ENCODE measurements at regions not wholly inside any gene's neighbourhood (a gene's known extent, or its start where the extent isn't known, plus 50 kb on each side); places are given as distances from the start of the nearest gene placed in this dataset.

- DNase-seq (ENCODE audit: low spot score) = no peak
These were observed 210.4 kb downstream of the ALDH8A1 start for GRCh38 chr6:134739299-134740026.

- no peak for DNase-seq (ENCODE audit: low spot score)
These were observed 211.6 kb downstream of the ALDH8A1 start for GRCh38 chr6:134738211-134738885.

DNA sequence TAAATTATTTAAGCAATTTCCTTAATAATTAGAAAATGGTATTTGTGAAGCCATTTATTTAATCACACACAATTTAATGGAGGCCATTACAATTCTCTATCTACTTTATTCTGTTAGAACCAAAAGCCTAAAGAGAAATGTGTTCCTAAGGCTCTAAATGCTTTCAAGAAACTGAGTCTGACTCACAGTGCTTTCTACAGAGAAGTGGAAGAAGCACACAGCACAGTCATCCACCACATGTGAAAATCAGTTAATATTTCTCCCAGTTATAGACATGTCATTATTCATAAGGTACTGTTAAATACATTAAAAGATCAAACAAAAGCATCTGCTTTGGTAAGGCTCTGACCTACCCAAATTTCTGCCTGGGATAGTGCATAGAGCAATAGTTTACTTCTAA is 214.4 kb downstream of the ALDH8A1 start:
- no peak for DNase-seq (ENCODE audit: low spot score)

GRCh38 chr6:134734312-134734869 is 215.5 kb downstream of the ALDH8A1 start:
- DNase-seq (ENCODE audit: low spot score) = no peak

- DNase-seq (ENCODE audit: low spot score) = no peak
These were observed 216.1 kb downstream of the ALDH8A1 start for GRCh38 chr6:134733801-134734200.

GRCh38 chr6:134732763-134733162 is 217.1 kb downstream of the ALDH8A1 start:
- DNase-seq (ENCODE audit: low spot score) = no peak

GRCh38 chr6:134731615-134732014 is 218.3 kb downstream of the ALDH8A1 start:
- DNase-seq (ENCODE audit: low spot score) = no peak

DNA sequence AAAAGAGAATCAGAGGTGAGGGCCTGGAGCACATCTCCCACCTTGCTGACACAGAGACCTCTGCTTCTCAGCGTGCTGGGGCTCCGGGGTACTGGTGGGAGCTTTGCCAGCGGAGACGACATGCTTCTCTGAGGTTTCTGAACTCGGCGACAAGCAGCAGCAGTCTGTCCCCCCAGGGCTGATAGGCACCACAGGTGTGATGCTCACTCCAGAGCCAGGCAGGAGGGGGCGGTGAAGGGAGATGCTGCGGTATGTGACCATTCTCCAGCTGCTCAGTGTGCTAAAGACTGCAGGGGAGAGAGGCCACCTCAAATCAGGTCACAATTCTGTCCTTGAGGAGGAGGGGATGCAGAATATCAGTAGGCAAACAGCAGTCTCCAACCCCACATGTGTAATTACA is 219.9 kb downstream of the ALDH8A1 start:
- no peak for DNase-seq (ENCODE audit: low spot score)

DNA sequence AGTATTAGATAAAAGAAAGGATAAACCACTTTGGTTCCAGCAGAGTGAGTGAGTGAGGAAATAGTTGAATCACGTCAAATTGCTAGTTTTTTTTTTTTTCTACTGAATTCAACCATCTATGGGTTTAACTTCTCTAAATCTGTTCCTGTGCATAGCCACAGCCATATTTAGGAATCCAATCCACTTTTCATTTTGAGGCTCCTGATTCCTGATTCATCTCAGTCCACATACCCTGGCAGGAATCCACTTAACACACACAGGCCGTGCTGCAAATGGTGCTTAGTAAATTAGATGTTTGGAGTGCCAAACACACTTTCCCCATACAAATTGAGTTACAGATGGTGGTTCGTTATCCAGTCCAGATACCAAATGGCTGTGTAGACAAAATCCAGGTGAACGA is 220.3 kb downstream of the ALDH8A1 start:
- no peak for DNase-seq (ENCODE audit: low spot score)

DNA sequence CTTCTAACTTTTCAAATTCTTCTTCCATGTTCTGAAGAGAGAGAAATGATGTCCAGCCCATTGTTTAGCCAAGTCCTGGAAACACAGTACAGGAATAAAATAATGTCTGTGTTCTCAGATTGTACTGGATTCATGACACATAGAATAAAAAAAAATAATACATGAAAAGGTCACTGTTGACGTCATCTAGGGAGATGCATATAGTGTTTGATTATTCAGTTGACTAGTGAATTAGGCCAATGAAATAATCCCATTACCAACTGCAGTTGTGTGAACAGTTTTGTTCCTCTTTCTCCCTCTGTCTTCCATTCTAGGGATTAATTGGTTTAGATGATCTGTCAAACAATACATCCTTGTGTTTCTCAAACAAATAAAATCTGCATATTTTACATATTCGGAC is 222.8 kb downstream of the ALDH8A1 start:
- no peak for DNase-seq (ENCODE audit: low spot score)

DNA sequence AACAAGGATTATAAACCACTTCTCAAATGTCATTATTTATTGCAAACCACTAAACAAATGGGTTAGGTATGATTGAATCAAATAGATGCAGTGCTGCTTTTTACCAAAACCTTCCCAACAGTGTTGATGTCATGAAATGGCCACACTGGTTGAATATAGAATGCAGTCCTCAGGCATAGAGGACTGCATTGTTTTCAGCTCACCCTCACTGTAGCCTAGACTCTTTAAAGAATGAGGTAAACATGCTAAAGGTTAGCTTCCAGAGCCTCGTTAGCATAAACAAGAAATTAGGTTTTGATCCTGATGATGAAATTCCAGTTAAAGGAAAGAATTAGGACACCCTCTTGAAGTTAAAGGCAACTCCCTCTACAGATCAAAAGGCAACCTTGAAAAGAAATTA is 224.3 kb downstream of the ALDH8A1 start:
- DNase-seq (ENCODE audit: low spot score) = no peak

- peak; percentile 36 for DNase-seq (ENCODE audit: low spot score)
These were observed 225.0 kb downstream of the ALDH8A1 start for GRCh38 chr6:134724771-134725340.

DNA sequence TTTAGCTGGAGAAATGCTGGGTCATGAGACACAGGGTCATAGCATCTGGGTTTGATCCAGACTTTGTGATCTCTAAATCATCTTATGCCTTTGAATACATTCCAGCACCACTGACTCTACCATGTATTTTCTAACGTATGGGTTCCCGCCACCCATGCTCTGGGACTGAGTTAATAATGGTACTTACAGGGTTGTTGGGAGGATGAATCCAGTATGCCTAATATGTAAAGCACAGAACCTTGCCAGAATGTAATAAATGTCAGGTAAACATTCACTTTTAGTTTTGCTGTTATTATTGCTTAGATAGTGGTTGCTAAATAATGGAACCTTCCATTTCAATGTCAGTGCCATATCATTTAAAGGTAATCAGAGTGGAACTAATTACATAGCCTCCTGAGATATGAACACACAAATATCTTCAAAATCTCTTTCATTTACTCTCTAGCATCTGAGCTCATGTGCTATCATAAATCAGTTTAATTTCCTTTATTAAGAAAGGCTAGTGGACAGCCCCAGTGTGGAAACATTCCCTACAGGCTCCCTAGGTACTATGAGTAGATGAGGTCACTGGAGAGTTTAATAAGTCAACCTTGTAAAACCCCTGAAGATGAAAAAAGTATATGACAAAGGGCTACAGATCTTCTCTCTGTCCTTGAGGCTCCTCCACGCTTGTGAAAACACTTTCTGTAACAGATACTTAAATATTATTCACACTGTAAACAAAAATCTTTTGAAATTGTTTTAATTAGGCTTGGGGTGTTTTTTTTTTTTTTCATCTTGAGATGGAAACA is 226.6 kb downstream of the ALDH8A1 start:
- DNase-seq (ENCODE audit: low spot score) = no peak

- DNase-seq (ENCODE audit: low spot score) = no peak
These were observed 227.6 kb downstream of the ALDH8A1 start for GRCh38 chr6:134722200-134722870.

DNA sequence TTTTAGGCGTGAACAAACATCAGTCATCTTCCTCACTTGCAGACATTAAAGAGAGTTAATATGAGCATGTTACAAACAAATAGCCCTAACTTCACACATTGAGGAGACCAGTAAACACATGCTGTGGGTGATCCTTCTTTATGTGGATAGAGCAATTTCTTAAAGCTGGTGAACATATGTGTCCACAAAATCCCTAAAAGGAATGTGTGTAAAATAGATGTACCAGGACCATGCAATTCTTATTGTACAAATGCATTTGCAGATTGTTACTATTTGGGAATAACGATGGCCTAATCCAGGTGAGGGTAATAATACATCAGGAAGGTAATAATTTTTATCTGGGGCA is 228.9 kb downstream of the ALDH8A1 start:
- DNase-seq (ENCODE audit: low spot score) = no peak

DNA sequence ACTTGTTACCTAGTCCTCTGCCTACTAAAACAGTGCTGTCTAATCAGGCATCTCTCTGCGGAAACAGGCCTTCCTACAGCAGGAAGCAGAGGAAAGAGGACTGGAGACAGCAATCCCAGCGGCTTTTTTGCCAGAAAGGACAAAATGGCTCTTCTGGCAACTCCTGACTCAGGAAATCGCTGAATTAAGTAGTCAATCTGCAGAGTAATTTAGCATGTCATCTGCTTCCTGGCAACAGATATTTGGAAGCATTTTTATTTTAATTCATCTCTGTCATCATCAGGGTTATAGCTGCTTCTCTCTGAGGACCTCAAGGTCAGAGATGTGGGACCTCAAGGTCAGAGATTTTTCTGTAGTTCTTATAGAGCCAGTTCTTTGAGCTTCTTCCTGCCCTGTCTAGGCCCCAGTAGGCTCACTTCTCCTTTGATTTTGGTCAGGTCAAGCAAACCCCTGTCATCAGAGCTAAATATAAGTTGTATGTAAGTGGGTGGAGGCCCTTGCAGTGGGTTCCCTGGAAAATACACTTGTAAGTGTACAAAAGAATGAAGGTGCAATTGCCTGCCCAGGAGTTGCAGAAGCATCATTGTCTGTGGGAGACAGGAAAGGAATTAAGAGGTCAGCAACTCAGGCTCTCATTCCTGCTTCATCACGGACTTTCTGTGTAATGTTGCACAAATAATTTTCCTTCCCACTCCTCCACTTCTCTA is 229.4 kb downstream of the ALDH8A1 start:
- DNase-seq (ENCODE audit: low spot score) = no peak

- DNase-seq (ENCODE audit: low spot score) = no peak
These were observed 230.0 kb downstream of the ALDH8A1 start for GRCh38 chr6:134719911-134720310.

- DNase-seq (ENCODE audit: low spot score) = no peak
These were observed 230.6 kb downstream of the ALDH8A1 start for GRCh38 chr6:134719286-134719685.

DNA sequence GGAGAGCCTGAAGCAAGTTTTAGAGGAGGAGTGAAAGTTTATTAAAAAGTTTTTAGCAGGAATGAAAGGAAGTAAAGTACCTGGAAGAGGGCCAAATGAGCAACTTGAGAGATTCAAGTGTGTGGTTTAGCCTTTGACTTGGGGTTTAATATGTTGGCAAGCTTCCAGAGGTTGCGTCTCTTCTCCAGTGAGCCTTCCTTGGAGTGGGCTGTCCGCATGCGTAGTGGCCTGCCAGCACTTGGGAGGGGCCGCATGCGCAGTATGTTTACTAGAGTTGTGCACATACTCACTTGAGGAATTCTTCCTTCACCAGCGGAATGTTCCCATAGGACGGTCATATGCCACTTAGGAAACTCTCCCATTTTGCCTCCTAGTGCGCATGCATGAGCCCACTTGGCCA is 235.2 kb downstream of the ALDH8A1 start:
- DNase-seq (ENCODE audit: low spot score) = no peak

DNA sequence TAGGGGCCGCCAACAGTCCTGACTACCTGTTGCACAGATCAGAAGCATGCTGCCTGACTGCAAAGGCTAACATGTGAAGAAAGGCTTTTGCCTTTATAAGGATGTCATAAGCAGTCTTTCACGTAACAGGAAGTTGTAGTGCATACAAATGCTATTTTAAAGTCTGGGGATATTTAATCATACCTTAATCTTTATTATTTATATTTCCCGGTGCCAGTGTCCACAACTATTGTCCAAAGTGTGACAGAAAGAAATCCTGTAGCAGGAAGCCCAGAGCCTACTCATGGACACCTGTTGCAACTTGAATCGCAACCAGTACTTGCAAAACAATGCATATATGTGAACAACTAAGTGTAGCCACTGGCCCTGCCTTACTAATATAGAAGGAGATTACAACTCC is 235.8 kb downstream of the ALDH8A1 start:
- DNase-seq (ENCODE audit: low spot score) = no peak

DNA sequence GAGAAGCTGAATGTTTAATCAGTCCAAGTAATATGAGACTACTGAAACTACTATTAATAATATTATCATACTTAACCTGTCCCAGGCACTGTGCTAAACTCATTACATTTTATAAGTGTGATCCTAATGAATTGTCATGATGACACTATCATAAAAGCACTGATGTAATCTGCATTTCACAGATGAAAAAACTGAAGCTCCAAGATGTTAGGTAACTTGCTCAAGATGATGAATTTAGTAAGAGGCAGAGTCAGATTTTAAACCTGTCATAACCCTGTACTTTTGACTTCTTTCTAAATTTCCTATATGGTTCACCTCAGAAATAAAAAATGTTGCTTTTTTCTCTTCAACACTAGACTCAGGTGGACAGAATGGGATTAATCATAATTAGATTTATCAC is 237.6 kb downstream of the ALDH8A1 start:
- no peak for DNase-seq (ENCODE audit: low spot score)

Measured in AG08396 (cell line).